ENCODE measurements at regions not wholly inside any gene's neighbourhood (a gene's known extent, or its start where the extent isn't known, plus 50 kb on each side); places are given as distances from the start of the nearest gene placed in this dataset.

GRCh38 chr11:69917529-69917928 lies 98.3 kb upstream of the FGF3 start:
- TF ChIP-seq SP4 (CRISPR knock-in tag; IDR thresholded peaks at IDR 0.05) (no peak), CREBL2 (CRISPR knock-in tag; IDR thresholded peaks at IDR 0.05; ENCODE audit: borderline replicate concordance) (no peak), FOXO4 (CRISPR knock-in tag; conservative IDR thresholded peaks at IDR 0.05) (no peak), MLLT10 (CRISPR knock-in tag; IDR thresholded peaks at IDR 0.05) (no peak), ZSCAN25 (CRISPR knock-in tag; IDR thresholded peaks at IDR 0.05) (no peak), AFF4 (CRISPR knock-in tag; IDR thresholded peaks at IDR 0.05) (no peak), FOXA1 (IDR thresholded peaks at IDR 0.05) (no peak), FOXA1 (CRISPR knock-in tag; IDR thresholded peaks at IDR 0.05) (no peak), CENPX (CRISPR knock-in tag; IDR thresholded peaks at IDR 0.05) (no peak), XBP1 (CRISPR knock-in tag; IDR thresholded peaks at IDR 0.05) (no peak), ZSCAN5A (CRISPR knock-in tag; IDR thresholded peaks at IDR 0.05; ENCODE audit: borderline replicate concordance) (no peak), ZNF354B (CRISPR knock-in tag; IDR thresholded peaks at IDR 0.05) (no peak), DBP (CRISPR knock-in tag; IDR thresholded peaks at IDR 0.05; ENCODE audit: not compliant biosample characterization) (no peak), TP53 (CRISPR knock-in tag; conservative IDR thresholded peaks at IDR 0.05) (no peak)
- H3K4me2 ChIP-seq (ENCODE audit: low read depth, low read length) = no peak overlapping the region
- in situ Hi-C loops (cut with HindIII; ENCODE audit: extremely low pct_ligation_motif_present, low pct_unique_long_range_greater_than_20kb) (no loop called here), intact Hi-C loops (cut with micrococcal nuclease; ENCODE audit: unreplicated experiment) (no loop called here)
- BruUV-seq (replicated peaks) = no TSS peak
- H3K36me3 ChIP-seq (replicated peaks in 1 of 2; ENCODE audit: control insufficient read depth in 1 of 2, insufficient read depth in 2 of 2, low read length in 2 of 2) = no peaks in the 10 kb centered on the region
- WGBS (ENCODE audit: low lambda C conversion rate) = 0% methylated on average over 2 of the region's 2 CpGs
- no peak for ATAC-seq
- H2AFZ ChIP-seq (ENCODE audit: low read length) = no peak overlapping the region
- ChIA-PET CTCF (ENCODE audit: low intra/inter-chr PET ratio, low total read pairs) (interaction anchor here (2.2 kb wide), 1 partner anchor 274 kb away, joined by 22 read pairs; no protein-coding TSS in a partner anchor), POLR2A (no interaction called here)
- H4K20me1 ChIP-seq (ENCODE audit: insufficient read depth, low read length) = 0 out of 2 replicates have a peak, but pooled peaks cover 11% of the 10 kb centered on the region
- no peak for FAIRE-seq
- H3K4me3 ChIP-seq (replicated peaks in 1 of 3; ENCODE audit: insufficient read depth in 1 of 3, low read depth in 2 of 3, low read length in 3 of 3) = no peak overlapping the region
- no peaks in the 10 kb centered on the region for H3K9me3 ChIP-seq (ENCODE audit: low read length)
- DNase-seq (ENCODE audit: low spot score) = no peak
- H3K79me2 ChIP-seq (ENCODE audit: insufficient read depth, low read length) = no peaks in the 10 kb centered on the region
- H3K27me3 ChIP-seq (ENCODE audit: control insufficient read depth in 1 of 2, insufficient read depth in 2 of 2, low read length in 2 of 2) = peaks cover 1 to 24% of the 10 kb centered on the region in 2 experiments; a peak in 4 of 5 replicates
- H3K27ac ChIP-seq (ENCODE audit: extremely low read length, insufficient read depth, low read length) = no peak overlapping the region
- H3K9ac ChIP-seq (ENCODE audit: insufficient read depth, low read depth, low read length) = no peak overlapping the region
- H3K4me1 ChIP-seq (ENCODE audit: insufficient read depth, low read length) = no peaks in the 10 kb centered on the region

All from HepG2 (cell line).